Suprapubic skin (tissue), 4 donors: ENCODE measurements at regions not wholly inside any gene's neighbourhood (a gene's known extent, or its start where the extent isn't known, plus 50 kb on each side); places are given as distances from the start of the nearest gene placed in this dataset.

ENCODE experiments used
- EP300 ChIP-seq: sonication (generic); formaldehyde crosslinking; IDR thresholded peaks from one replicate; pipeline ENCODE4 v1.6.1; 2017; ENCODE audit warnings: antibody characterized with exemption
- POLR2A ChIP-seq, 2 donors: fragments of 450-650 bp; IDR thresholded peaks; one replicate each; pipeline ENCODE4 v1.6.1; 2017; ENCODE audit warnings: antibody characterized with exemption in 2 of 2, mild to moderate bottlenecking in 2 of 2, moderate library complexity in 2 of 2
- POLR2AphosphoS5 ChIP-seq, 3 donors: sonication (generic); formaldehyde crosslinking; IDR thresholded peaks; one replicate each; pipeline ENCODE4 v1.6.1; 2017; ENCODE audit warnings: antibody characterized with exemption in 3 of 3
- TF ChIP-seq, protein P1 (sequence below), 2 donors: fragments of 200-600 bp in 1 of 2; fragments of 450-650 bp in 1 of 2; sonication (generic) in 1 of 2; IDR thresholded peaks; one replicate each; pipeline ENCODE4 v1.5.1; 2016 to 2019; ENCODE audit warnings: antibody characterized with exemption in 2 of 2, mild to moderate bottlenecking in 1 of 2, moderate library complexity in 1 of 2

DNA sequence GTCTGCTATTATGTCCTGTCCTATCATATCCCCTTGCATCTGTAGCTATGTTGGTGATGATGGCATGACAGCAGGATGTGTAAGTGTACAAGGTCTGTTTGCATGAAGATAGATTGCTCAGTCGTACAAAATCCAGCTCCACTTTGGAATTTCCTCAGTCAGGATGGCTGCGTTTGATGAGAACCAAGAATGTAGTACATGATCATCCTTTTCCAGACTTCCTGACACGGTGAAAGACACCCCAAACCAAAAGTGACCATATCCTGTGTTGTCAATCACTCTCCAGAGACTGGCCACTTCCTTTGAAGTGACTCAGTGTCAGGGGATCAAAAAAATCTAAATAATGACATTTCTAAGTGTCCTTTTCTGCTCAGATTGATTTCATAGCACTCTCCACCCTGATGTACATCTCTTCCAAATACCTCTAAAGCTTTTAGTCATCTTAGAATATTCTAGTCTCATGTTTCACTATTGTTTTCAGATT, 213.4 kb downstream of the PLK2 start:
- no peak for TF ChIP-seq EP300
- TF ChIP-seq, protein P1, sequence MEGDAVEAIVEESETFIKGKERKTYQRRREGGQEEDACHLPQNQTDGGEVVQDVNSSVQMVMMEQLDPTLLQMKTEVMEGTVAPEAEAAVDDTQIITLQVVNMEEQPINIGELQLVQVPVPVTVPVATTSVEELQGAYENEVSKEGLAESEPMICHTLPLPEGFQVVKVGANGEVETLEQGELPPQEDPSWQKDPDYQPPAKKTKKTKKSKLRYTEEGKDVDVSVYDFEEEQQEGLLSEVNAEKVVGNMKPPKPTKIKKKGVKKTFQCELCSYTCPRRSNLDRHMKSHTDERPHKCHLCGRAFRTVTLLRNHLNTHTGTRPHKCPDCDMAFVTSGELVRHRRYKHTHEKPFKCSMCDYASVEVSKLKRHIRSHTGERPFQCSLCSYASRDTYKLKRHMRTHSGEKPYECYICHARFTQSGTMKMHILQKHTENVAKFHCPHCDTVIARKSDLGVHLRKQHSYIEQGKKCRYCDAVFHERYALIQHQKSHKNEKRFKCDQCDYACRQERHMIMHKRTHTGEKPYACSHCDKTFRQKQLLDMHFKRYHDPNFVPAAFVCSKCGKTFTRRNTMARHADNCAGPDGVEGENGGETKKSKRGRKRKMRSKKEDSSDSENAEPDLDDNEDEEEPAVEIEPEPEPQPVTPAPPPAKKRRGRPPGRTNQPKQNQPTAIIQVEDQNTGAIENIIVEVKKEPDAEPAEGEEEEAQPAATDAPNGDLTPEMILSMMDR (IDR thresholded peaks at IDR 0.05) = no peak
- TF ChIP-seq POLR2A (IDR thresholded peaks at IDR 0.05) = no peak
- no peak for TF ChIP-seq POLR2AphosphoS5 (IDR thresholded peaks at IDR 0.05)
